Ishikawa (cell line): ENCODE measurements at regions not wholly inside any gene's neighbourhood (a gene's known extent, or its start where the extent isn't known, plus 50 kb on each side); places are given as distances from the start of the nearest gene placed in this dataset.

Experiments
- CEBPB ChIP-seq: IDR thresholded peaks from 2 replicates; pipeline ENCODE4 v1.6.1; 2012
- CREB1 ChIP-seq: IDR thresholded peaks from 2 replicates; pipeline ENCODE4 v1.6.1; 2012; ENCODE audit warnings: low read depth
- EGR1 ChIP-seq: IDR thresholded peaks from 2 replicates; pipeline ENCODE4 v1.6.1; 2012
- EP300 ChIP-seq: IDR thresholded peaks from 2 replicates; pipeline ENCODE4 v1.6.1; 2012; ENCODE audit warnings: borderline replicate concordance
- FOXM1 ChIP-seq: IDR thresholded peaks from 2 replicates; pipeline ENCODE4 v1.6.1; 2012; ENCODE audit warnings: low read depth, borderline replicate concordance
- NFIC ChIP-seq: IDR thresholded peaks from 2 replicates; pipeline ENCODE4 v1.6.1; 2012
- RAD21 ChIP-seq: IDR thresholded peaks from 2 replicates; pipeline ENCODE4 v1.6.1; 2012; ENCODE audit warnings: low read depth
- TAF1 ChIP-seq: IDR thresholded peaks from 2 replicates; pipeline ENCODE4 v1.6.1; 2012; ENCODE audit warnings: low read depth, mild to moderate bottlenecking
- TCF12 ChIP-seq: IDR thresholded peaks from 2 replicates; pipeline ENCODE4 v1.6.1; 2012; ENCODE audit warnings: low read depth
- TEAD4 ChIP-seq: IDR thresholded peaks from 2 replicates; pipeline ENCODE4 v1.6.1; 2012
- YY1 ChIP-seq: IDR thresholded peaks from 2 replicates; pipeline ENCODE4 v1.6.1; 2012; ENCODE audit warnings: low read depth
- ZBTB7A ChIP-seq: IDR thresholded peaks from 2 replicates; pipeline ENCODE4 v1.6.1; 2012; ENCODE audit warnings: low read depth
- TF ChIP-seq, protein P1 (sequence below): IDR thresholded peaks from 2 replicates; pipeline ENCODE4 v1.6.1; 2012
- TF ChIP-seq, protein P2 (sequence below): IDR thresholded peaks from 2 replicates; pipeline ENCODE4 v1.6.1; 2012
- TF ChIP-seq, protein P3 (sequence below): IDR thresholded peaks from 2 replicates; pipeline ENCODE4 v1.6.1; 2012; ENCODE audit warnings: low read depth, mild to moderate bottlenecking

DNA sequence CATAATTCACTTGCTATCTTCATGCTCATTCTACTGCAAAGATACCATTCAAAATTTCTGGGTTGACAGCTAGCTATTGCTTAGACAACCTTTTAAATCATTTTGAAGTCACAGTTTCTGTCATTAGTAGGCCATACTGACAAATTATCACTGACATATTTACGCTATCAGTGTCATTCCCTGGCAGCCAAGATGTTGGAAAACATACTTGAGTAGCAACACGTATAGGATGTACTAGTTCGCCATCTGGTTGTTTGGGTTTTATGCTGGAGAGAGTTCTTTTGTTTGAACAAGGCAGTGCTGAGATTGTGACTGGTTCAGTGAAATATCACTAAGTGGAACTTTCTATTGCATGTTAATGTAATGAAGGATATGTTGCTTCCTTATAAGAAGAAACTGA is 621.9 kb downstream of the DTWD2 start:
- no peak for TF ChIP-seq RAD21
- TF ChIP-seq EGR1: no peak
- TF ChIP-seq, protein P1, sequence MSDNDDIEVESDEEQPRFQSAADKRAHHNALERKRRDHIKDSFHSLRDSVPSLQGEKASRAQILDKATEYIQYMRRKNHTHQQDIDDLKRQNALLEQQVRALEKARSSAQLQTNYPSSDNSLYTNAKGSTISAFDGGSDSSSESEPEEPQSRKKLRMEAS: no peak
- no peak for TF ChIP-seq NFIC
- TF ChIP-seq CREB1: no peak
- TF ChIP-seq, protein P2, sequence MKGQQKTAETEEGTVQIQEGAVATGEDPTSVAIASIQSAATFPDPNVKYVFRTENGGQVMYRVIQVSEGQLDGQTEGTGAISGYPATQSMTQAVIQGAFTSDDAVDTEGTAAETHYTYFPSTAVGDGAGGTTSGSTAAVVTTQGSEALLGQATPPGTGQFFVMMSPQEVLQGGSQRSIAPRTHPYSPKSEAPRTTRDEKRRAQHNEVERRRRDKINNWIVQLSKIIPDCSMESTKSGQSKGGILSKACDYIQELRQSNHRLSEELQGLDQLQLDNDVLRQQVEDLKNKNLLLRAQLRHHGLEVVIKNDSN: no peak
- no peak for TF ChIP-seq EP300
- TF ChIP-seq, protein P3, sequence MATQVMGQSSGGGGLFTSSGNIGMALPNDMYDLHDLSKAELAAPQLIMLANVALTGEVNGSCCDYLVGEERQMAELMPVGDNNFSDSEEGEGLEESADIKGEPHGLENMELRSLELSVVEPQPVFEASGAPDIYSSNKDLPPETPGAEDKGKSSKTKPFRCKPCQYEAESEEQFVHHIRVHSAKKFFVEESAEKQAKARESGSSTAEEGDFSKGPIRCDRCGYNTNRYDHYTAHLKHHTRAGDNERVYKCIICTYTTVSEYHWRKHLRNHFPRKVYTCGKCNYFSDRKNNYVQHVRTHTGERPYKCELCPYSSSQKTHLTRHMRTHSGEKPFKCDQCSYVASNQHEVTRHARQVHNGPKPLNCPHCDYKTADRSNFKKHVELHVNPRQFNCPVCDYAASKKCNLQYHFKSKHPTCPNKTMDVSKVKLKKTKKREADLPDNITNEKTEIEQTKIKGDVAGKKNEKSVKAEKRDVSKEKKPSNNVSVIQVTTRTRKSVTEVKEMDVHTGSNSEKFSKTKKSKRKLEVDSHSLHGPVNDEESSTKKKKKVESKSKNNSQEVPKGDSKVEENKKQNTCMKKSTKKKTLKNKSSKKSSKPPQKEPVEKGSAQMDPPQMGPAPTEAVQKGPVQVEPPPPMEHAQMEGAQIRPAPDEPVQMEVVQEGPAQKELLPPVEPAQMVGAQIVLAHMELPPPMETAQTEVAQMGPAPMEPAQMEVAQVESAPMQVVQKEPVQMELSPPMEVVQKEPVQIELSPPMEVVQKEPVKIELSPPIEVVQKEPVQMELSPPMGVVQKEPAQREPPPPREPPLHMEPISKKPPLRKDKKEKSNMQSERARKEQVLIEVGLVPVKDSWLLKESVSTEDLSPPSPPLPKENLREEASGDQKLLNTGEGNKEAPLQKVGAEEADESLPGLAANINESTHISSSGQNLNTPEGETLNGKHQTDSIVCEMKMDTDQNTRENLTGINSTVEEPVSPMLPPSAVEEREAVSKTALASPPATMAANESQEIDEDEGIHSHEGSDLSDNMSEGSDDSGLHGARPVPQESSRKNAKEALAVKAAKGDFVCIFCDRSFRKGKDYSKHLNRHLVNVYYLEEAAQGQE: no peak
- no peak for TF ChIP-seq FOXM1
- no peak for TF ChIP-seq YY1
- no peak for TF ChIP-seq TEAD4
- TF ChIP-seq TAF1: no peak
- no peak for TF ChIP-seq TCF12
- no peak for TF ChIP-seq CEBPB
- TF ChIP-seq ZBTB7A: no peak

DNA sequence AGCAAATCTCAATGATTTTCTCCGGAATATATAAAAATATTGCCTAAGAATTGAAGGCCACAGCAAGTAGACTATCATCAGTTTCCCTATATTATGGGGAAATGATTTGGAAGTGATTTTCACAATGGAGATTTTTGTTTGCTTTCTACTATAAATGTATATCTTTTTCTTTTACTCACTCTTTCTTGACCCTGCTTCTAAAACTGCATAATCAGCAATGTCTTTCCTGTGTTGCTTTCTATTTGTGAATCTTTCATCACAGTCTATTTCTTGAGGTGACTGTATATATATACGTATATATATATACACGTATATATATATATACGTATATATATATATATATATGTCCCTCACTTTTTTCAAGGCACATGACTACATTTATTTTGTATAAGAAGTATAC is 622.6 kb downstream of the DTWD2 start:
- TF ChIP-seq FOXM1: no peak
- TF ChIP-seq ZBTB7A: no peak
- no peak for TF ChIP-seq RAD21
- TF ChIP-seq, protein P1: no peak
- TF ChIP-seq CREB1: no peak
- TF ChIP-seq CEBPB: no peak
- TF ChIP-seq EP300: no peak
- TF ChIP-seq NFIC: no peak
- TF ChIP-seq YY1: no peak
- no peak for TF ChIP-seq TEAD4
- no peak for TF ChIP-seq EGR1
- TF ChIP-seq, protein P3: no peak
- no peak for TF ChIP-seq TCF12
- TF ChIP-seq, protein P2: no peak
- TF ChIP-seq TAF1: no peak

DNA sequence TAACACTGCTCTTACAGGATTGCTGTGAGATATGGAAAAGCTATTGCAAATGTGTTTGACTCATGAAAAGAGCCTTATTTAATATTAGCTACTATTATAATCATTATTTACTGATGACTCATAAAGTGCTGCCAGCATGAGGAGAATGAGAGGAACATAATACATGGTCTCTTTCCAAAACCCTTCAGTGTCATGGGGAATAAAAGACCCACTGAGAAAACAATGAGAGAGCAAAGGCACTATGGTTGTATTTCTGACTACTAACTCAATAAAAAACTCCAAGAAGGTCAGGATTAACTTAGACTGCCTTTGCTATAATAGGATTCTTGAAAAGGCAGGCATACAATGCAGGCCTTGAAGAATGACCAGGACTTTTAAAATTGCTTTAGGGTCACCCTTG is 633.5 kb downstream of the DTWD2 start:
- TF ChIP-seq, protein P2: no peak
- TF ChIP-seq CEBPB (no peak), YY1 (no peak), EP300 (no peak), TCF12 (no peak), NFIC (no peak), TAF1 (no peak)

DNA sequence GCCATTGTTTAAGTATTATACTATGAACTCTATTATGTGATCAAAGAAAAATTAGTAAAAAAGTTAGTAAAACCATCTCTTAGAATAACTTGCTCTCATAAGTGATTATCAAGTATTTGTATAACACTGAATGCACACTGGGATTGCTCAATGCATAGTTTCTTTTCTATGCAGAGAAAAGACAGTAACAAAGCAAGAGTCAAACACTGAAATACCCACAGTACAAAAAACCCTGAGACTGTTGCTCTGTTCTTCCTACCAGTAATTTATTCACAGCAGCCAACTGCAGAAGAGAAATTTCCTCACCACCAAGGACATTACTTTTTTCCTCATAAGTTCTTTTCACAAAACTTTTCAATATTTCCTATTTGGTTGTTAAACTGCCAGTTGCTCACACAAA is 634.4 kb downstream of the DTWD2 start:
- TF ChIP-seq EP300: no peak
- no peak for TF ChIP-seq EGR1
- no peak for TF ChIP-seq RAD21
- no peak for TF ChIP-seq TCF12
- TF ChIP-seq CREB1: no peak
- TF ChIP-seq ZBTB7A: no peak
- TF ChIP-seq YY1: no peak

DNA sequence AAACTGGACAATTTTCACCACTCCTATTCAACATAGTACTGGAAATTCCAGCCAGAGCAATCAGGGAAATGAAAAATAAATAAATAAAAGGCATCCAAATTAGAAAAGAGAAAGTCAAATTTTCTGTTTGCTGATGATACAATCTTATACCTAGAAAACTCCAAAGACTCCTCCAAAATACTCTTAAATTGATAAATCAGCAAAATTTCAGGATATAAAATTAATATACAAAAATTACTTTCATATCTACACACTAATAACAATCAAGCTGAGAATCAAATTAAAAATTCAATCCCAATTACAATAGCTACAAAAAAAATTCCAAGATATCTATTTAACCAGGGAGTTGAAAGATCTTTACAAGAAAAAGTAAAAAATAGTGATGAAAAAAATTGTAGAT is 651.9 kb downstream of the DTWD2 start:
- TF ChIP-seq, protein P3: no peak
